ENCODE measurements at regions not wholly inside any gene's neighbourhood (a gene's known extent, or its start where the extent isn't known, plus 50 kb on each side); places are given as distances from the start of the nearest gene placed in this dataset.
"Not testable (repeated sequence)": the region's sequence is repeated elsewhere in the genome, so short reads cannot be mapped to it uniquely, and the experiment has no call there.

- Mint-ChIP-seq H3K27ac (ENCODE audit: unreplicated experiment) (no peak overlapping the region), H3K27me3 (ENCODE audit: low read depth) (no peaks in the 10 kb centered on the region), H3K4me3 (no peak overlapping the region), H3K4me1 (no peaks in the 10 kb centered on the region), H3K36me3 (ENCODE audit: low read depth) (no peaks in the 10 kb centered on the region), H3K9me3 (peaks cover 6% of the 10 kb centered on the region)
- TF ChIP-seq, protein P1, sequence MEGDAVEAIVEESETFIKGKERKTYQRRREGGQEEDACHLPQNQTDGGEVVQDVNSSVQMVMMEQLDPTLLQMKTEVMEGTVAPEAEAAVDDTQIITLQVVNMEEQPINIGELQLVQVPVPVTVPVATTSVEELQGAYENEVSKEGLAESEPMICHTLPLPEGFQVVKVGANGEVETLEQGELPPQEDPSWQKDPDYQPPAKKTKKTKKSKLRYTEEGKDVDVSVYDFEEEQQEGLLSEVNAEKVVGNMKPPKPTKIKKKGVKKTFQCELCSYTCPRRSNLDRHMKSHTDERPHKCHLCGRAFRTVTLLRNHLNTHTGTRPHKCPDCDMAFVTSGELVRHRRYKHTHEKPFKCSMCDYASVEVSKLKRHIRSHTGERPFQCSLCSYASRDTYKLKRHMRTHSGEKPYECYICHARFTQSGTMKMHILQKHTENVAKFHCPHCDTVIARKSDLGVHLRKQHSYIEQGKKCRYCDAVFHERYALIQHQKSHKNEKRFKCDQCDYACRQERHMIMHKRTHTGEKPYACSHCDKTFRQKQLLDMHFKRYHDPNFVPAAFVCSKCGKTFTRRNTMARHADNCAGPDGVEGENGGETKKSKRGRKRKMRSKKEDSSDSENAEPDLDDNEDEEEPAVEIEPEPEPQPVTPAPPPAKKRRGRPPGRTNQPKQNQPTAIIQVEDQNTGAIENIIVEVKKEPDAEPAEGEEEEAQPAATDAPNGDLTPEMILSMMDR (conservative IDR thresholded peaks at IDR 0.05): no peak
- no peak for DNase-seq (ENCODE audit: low read depth, low spot score)
Measured at GRCh38 chrX:93354651-93355050, 318.7 kb downstream of the NAP1L3 start.

DNA sequence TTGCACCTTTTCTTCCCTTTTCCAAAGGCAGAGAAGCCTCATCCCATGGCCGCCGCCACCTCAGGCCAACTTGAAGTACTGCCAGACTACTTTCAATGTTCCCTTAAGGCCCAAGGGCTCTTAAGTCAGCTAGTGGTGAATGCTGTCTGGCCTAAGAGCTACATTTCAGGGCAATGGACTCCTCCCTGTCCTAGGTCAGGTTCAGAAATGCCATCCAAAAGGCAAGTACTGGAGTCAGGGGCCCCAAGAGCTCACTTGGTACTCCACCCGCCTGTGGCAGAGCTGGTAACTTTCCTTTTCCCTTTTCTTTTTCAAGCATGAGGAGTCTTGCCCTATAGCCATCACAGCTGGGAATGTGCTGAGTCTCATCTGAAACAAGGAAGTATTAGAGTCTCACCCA lies 327.1 kb downstream of the NAP1L3 start:
- Mint-ChIP-seq H3K27ac (ENCODE audit: unreplicated experiment) (no peak overlapping the region), H3K4me1 (no peaks in the 10 kb centered on the region), H3K27me3 (ENCODE audit: low read depth) (no peaks in the 10 kb centered on the region), H3K36me3 (ENCODE audit: low read depth) (no peaks in the 10 kb centered on the region), H3K4me3 (no peak overlapping the region), H3K9me3 (peaks cover 6% of the 10 kb centered on the region)
- TF ChIP-seq, protein P1 (conservative IDR thresholded peaks at IDR 0.05): no peak
- no peak for DNase-seq (ENCODE audit: low read depth, low spot score)

- H3K27me3 Mint-ChIP-seq (ENCODE audit: low read depth); H3K27ac Mint-ChIP-seq (ENCODE audit: unreplicated experiment); H3K4me3 Mint-ChIP-seq; H3K36me3 Mint-ChIP-seq (ENCODE audit: low read depth); H3K4me1 Mint-ChIP-seq; H3K9me3 Mint-ChIP-seq; DNase-seq (ENCODE audit: low read depth, low spot score): not testable (repeated sequence)
Measured at GRCh38 chrX:93344287-93344686, 329.1 kb downstream of the NAP1L3 start.

- H3K4me3 Mint-ChIP-seq: no peak overlapping the region
- no peaks in the 10 kb centered on the region for H3K9me3 Mint-ChIP-seq
- no peak overlapping the region for H3K27ac Mint-ChIP-seq (ENCODE audit: unreplicated experiment)
- H3K36me3 Mint-ChIP-seq (ENCODE audit: low read depth): no peaks in the 10 kb centered on the region
- DNase-seq (ENCODE audit: low read depth, low spot score): no peak
- TF ChIP-seq, protein P1 (conservative IDR thresholded peaks at IDR 0.05): no peak
- H3K27me3 Mint-ChIP-seq (ENCODE audit: low read depth): no peaks in the 10 kb centered on the region
- no peaks in the 10 kb centered on the region for H3K4me1 Mint-ChIP-seq
Measured at GRCh38 chrX:93332329-93332728, 341.0 kb downstream of the NAP1L3 start.

DNA sequence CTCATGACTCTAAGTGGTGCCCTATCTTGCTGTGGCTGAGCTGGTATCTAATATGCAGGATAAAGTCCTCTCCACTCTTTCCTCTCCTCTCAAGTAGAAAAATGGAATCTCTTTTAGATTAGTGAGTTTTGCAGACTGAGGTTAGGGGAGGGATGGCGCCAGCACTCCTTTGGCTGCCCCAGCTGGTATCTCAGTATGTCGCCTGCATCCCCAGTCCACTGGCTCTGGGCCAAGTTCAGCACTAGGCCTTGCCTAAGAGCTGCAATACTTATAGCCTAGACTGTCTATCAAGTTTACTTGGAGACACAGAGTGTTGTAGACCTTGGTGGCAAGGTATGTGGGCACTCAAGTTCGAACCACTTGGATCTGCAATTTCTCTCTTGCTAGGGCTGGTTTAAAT lies 351.3 kb downstream of the NAP1L3 start:
- DNase-seq (ENCODE audit: low read depth, low spot score): no peak
- no peak overlapping the region for H3K4me3 Mint-ChIP-seq
- H3K4me1 Mint-ChIP-seq: no peaks in the 10 kb centered on the region
- H3K27me3 Mint-ChIP-seq (ENCODE audit: low read depth): no peaks in the 10 kb centered on the region
- no peaks in the 10 kb centered on the region for H3K9me3 Mint-ChIP-seq
- H3K36me3 Mint-ChIP-seq (ENCODE audit: low read depth): no peaks in the 10 kb centered on the region
- no peak overlapping the region for H3K27ac Mint-ChIP-seq (ENCODE audit: unreplicated experiment)
- TF ChIP-seq, protein P1 (conservative IDR thresholded peaks at IDR 0.05): no peak

DNA sequence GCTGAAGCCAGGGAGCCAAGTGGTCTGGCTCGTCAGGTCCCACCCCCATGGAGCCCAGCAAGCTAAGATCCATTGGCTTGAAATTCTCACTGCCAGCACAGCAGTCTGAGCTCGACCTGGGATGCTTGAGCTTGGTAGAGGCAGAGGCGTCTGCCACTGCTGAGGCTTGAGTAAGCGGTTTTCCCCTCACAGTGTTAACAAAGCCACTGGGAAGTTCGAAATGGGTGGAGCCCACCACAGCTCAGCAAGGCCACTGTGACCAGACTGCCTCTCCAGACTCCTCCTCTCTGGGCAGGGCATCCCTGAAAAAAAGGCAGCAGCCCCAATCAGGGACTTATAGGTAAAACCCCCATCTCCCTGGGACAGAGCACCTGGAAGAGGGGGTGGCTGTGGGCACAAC lies 353.8 kb downstream of the NAP1L3 start:
- Mint-ChIP-seq H3K36me3 (ENCODE audit: low read depth) (no peaks in the 10 kb centered on the region), H3K9me3 (peaks cover 3% of the 10 kb centered on the region), H3K27ac (ENCODE audit: unreplicated experiment) (no peak overlapping the region), H3K27me3 (ENCODE audit: low read depth) (no peaks in the 10 kb centered on the region), H3K4me3 (no peak overlapping the region), H3K4me1 (no peaks in the 10 kb centered on the region)
- no peak for DNase-seq (ENCODE audit: low read depth, low spot score)
- TF ChIP-seq, protein P1 (conservative IDR thresholded peaks at IDR 0.05): no peak

Data from neural crest cell (in vitro differentiated cells).